DOHH2 (cell line): ENCODE measurements at regions not wholly inside any gene's neighbourhood (a gene's known extent, or its start where the extent isn't known, plus 50 kb on each side); places are given as distances from the start of the nearest gene placed in this dataset.

Experiments
- H3F3A ChIP-seq: fragments of 200-600 bp; sonication (generic), shearing (Covaris generic); 2 replicates; pipeline ENCODE4 v1.6.0; 2016; ENCODE audit warnings: antibody characterized with exemption, mild to moderate bottlenecking; ENCODE audit not compliant: control insufficient read depth, insufficient read depth
- H3K27ac ChIP-seq: fragments of 200-600 bp; sonication (generic); 2 replicates; pipeline ENCODE4 v1.5.1; 2014; ENCODE audit warnings: low read depth, mild to moderate bottlenecking, low read length, moderate library complexity
- H3K27me3 ChIP-seq: fragments of 200-600 bp; sonication (generic); 2 replicates; pipeline ENCODE4 v1.6.1; 2014; ENCODE audit warnings: mild to moderate bottlenecking, low read length, mixed read lengths; ENCODE audit not compliant: control insufficient read depth
- H3K36me3 ChIP-seq: fragments of 200-600 bp; sonication (generic); 2 replicates; pipeline ENCODE4 v1.6.1; 2014; ENCODE audit warnings: mild to moderate bottlenecking, low read length, moderate library complexity, mixed read lengths; ENCODE audit not compliant: control insufficient read depth
- H3K4me1 ChIP-seq: fragments of 200-600 bp; sonication (generic); 2 replicates; pipeline ENCODE4 v1.6.1; 2014; ENCODE audit warnings: mild to moderate bottlenecking, low read length, mixed read lengths; ENCODE audit not compliant: control insufficient read depth
- H3K4me2 ChIP-seq: fragments of 200-600 bp; sonication (generic); 2 replicates; pipeline ENCODE4 v1.6.0; 2014; ENCODE audit warnings: mild to moderate bottlenecking, low read length, moderate library complexity
- H3K4me3 ChIP-seq: fragments of 200-600 bp; sonication (generic); 2 replicates; pipeline ENCODE4 v1.5.1; 2014; ENCODE audit warnings: mild to moderate bottlenecking, low read length, mixed read lengths
- H3K79me2 ChIP-seq: fragments of 200-600 bp; sonication (generic); 2 replicates; pipeline ENCODE4 v1.6.1; 2014; ENCODE audit warnings: mild to moderate bottlenecking, low read length, mixed read lengths; ENCODE audit not compliant: control insufficient read depth
- H3K9me2 ChIP-seq: fragments of 200-600 bp; sonication (generic); replicated peaks from 2 replicates; pipeline ENCODE4 v1.6.1; 2014; ENCODE audit warnings: mild to moderate bottlenecking, low read length, mixed read lengths; ENCODE audit not compliant: control insufficient read depth
- H3K9me3 ChIP-seq: fragments of 200-600 bp; sonication (generic); 2 replicates; pipeline ENCODE4 v1.6.1; 2014; ENCODE audit warnings: antibody characterized with exemption, low read length, mixed read lengths; ENCODE audit not compliant: control insufficient read depth, insufficient read depth
- H4K20me1 ChIP-seq: fragments of 200-600 bp; sonication (generic); 2 replicates; pipeline ENCODE4 v1.6.0; 2014; ENCODE audit warnings: low read depth, mild to moderate bottlenecking, antibody characterized with exemption, low read length, moderate library complexity; ENCODE audit not compliant: control insufficient read depth, insufficient read depth
- EZH2phosphoT487 ChIP-seq: fragments of 200-600 bp; sonication (generic); IDR thresholded peaks from 2 replicates; pipeline ENCODE4 v1.6.1; 2017; ENCODE audit warnings: borderline replicate concordance, mild to moderate bottlenecking, antibody characterized with exemption, low read length, moderate library complexity, mixed read lengths
- TF ChIP-seq, protein P1 (sequence below): fragments of 200-600 bp; sonication (generic); IDR thresholded peaks from one replicate; pipeline ENCODE4 v1.5.1; 2014; ENCODE audit warnings: antibody characterized with exemption, mild to moderate bottlenecking, low read depth, low read length; ENCODE audit not compliant: poor library complexity, severe bottlenecking

DNA sequence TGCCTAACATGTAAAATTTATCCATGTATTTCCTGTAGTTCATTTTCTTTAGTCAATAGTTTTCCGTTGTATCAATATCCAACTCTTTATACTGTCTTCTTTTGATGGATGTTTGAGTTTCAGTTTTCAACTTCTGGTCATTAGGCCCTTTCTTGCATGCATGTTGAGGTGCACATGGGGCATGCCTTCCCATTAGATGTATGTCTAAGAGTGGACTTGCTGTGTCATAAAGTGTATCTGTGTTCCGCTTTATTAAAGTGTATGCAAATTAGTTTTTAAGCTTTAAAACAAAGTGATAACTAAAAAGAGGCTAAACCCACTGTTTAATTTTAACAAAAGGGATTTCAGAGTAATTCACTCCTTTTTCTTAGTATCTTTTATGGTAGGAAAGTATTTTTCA, 441.1 kb downstream of the PCNX1 start:
- Histone ChIP-seq H3K4me1 (no peaks in the 10 kb centered on the region), H3K4me2 (no peak overlapping the region), H3K27me3 (no peaks in the 10 kb centered on the region), H4K20me1 (no peaks in the 10 kb centered on the region), H3K27ac (no peak overlapping the region), H3K36me3 (peaks cover 2% of the 10 kb centered on the region; the same call in 1 of the 2 replicates), H3F3A (no peaks in the 10 kb centered on the region), H3K4me3 (no peak overlapping the region), H3K9me2 (no peaks in the 10 kb centered on the region), H3K79me2 (peaks cover 46% of the 10 kb centered on the region), H3K9me3 (no peaks in the 10 kb centered on the region)
- TF ChIP-seq, protein P1, sequence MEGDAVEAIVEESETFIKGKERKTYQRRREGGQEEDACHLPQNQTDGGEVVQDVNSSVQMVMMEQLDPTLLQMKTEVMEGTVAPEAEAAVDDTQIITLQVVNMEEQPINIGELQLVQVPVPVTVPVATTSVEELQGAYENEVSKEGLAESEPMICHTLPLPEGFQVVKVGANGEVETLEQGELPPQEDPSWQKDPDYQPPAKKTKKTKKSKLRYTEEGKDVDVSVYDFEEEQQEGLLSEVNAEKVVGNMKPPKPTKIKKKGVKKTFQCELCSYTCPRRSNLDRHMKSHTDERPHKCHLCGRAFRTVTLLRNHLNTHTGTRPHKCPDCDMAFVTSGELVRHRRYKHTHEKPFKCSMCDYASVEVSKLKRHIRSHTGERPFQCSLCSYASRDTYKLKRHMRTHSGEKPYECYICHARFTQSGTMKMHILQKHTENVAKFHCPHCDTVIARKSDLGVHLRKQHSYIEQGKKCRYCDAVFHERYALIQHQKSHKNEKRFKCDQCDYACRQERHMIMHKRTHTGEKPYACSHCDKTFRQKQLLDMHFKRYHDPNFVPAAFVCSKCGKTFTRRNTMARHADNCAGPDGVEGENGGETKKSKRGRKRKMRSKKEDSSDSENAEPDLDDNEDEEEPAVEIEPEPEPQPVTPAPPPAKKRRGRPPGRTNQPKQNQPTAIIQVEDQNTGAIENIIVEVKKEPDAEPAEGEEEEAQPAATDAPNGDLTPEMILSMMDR = no peak
- TF ChIP-seq EZH2phosphoT487 = no peak

- no peak overlapping the region for H3K4me2 ChIP-seq
- peaks cover under 1% of the 10 kb centered on the region for H3K4me1 ChIP-seq
- no peaks in the 10 kb centered on the region for H3K9me2 ChIP-seq
- peaks cover 2% of the 10 kb centered on the region; the same call in 1 of the 2 replicates for H3K36me3 ChIP-seq
- no peaks in the 10 kb centered on the region for H3K9me3 ChIP-seq
- H3K27me3 ChIP-seq = no peaks in the 10 kb centered on the region
- no peaks in the 10 kb centered on the region for H4K20me1 ChIP-seq
- peaks cover 44% of the 10 kb centered on the region for H3K79me2 ChIP-seq
- TF ChIP-seq EZH2phosphoT487 = no peak
- TF ChIP-seq, protein P1 = no peak
- no peak overlapping the region for H3K4me3 ChIP-seq
- H3K27ac ChIP-seq = no peak overlapping the region
- no peaks in the 10 kb centered on the region for H3F3A ChIP-seq
These were observed 441.6 kb downstream of the PCNX1 start for GRCh38 chr14:71348817-71349216.

- no peak overlapping the region for H3K4me2 ChIP-seq
- TF ChIP-seq, protein P1 = no peak
- TF ChIP-seq EZH2phosphoT487 = no peak
- no peaks in the 10 kb centered on the region for H3K9me2 ChIP-seq
- H3F3A ChIP-seq = no peaks in the 10 kb centered on the region
- no peak overlapping the region for H3K4me3 ChIP-seq
- H3K79me2 ChIP-seq = peaks cover 39% of the 10 kb centered on the region
- H3K27me3 ChIP-seq = no peaks in the 10 kb centered on the region
- H3K36me3 ChIP-seq = peaks cover 5% of the 10 kb centered on the region; the same call in 1 of the 2 replicates
- peaks cover 42% of the 10 kb centered on the region for H3K4me1 ChIP-seq
- H3K9me3 ChIP-seq = peaks cover 4% of the 10 kb centered on the region; the same call in 1 of the 2 replicates
- H3K27ac ChIP-seq = no peak overlapping the region
- H4K20me1 ChIP-seq = no peaks in the 10 kb centered on the region
These were observed 446.9 kb downstream of the PCNX1 start for GRCh38 chr14:71354142-71354541.
